IMR-90 (cell line): ENCODE measurements at regions not wholly inside any gene's neighbourhood (a gene's known extent, or its start where the extent isn't known, plus 50 kb on each side); places are given as distances from the start of the nearest gene placed in this dataset.

Experiments used
- ATAC-seq: fragments of 200-7000 bp; cut with Tn5 transposase; 2 replicates; pipeline ENCODE4 v1.9.1; 2020; ENCODE audit warnings: low read depth, mild to moderate bottlenecking, moderate library complexity
- BruUV-seq: library from RNA; stranded (reverse); fragments of 400-500 nt; replicated peaks from 2 replicates; lab custom pipeline; 2021; lab: Mats Ljungman, UMichigan
- CTCF ChIA-PET: fragments of 300-600 bp; formaldehyde crosslinking; extraction: SDS; loops from one replicate; lab custom pipeline; 2021; ENCODE audit warnings: antibody characterized with exemption; lab: Yijun Ruan, JAX
- POLR2A ChIA-PET: fragments of 300-600 bp; sonication (Branson Sonifier 250); formaldehyde crosslinking; loops from one replicate; lab custom pipeline; 2022; ENCODE audit warnings: antibody characterized with exemption; ENCODE audit not compliant: unreplicated experiment; lab: Charles Lee
- DNase-seq: peaks from one replicate; pipeline ENCODE4 v3.0.0; 2013
- H2AFZ ChIP-seq: replicated peaks from 2 replicates; pipeline ENCODE3; 2013; ENCODE audit warnings: low read length, mild to moderate bottlenecking; ENCODE audit not compliant: poor library complexity
- H2AK5ac ChIP-seq: 2 replicates; pipeline ENCODE4 v1.6.1; 2013; ENCODE audit warnings: low read depth, low read length, inconsistent platforms
- H2AK9ac ChIP-seq: replicated peaks from 2 replicates; pipeline ENCODE3; 2013; ENCODE audit warnings: mild to moderate bottlenecking, low read depth, low read length, moderate library complexity; ENCODE audit not compliant: poor library complexity
- H2BK120ac ChIP-seq: 2 replicates; pipeline ENCODE4 v1.6.1; 2013; ENCODE audit warnings: low read depth, low read length, inconsistent platforms
- H2BK15ac ChIP-seq: 3 replicates; pipeline ENCODE4 v1.6.1; 2013; ENCODE audit warnings: low read depth, low read length, inconsistent platforms
- H2BK20ac ChIP-seq: 2 replicates; pipeline ENCODE4 v1.6.1; 2013; ENCODE audit warnings: low read depth, mild to moderate bottlenecking, inconsistent platforms, low read length, moderate library complexity
- H2BK5ac ChIP-seq: 2 replicates; pipeline ENCODE4 v1.6.1; 2013; ENCODE audit warnings: mild to moderate bottlenecking, low read depth, low read length, inconsistent platforms; ENCODE audit not compliant: poor library complexity, severe bottlenecking
- H3K14ac ChIP-seq: replicated peaks from 2 replicates; pipeline ENCODE4 v1.6.1; 2013; ENCODE audit warnings: low read depth, low read length, inconsistent platforms
- H3K18ac ChIP-seq: 2 replicates; pipeline ENCODE4 v1.6.1; 2013; ENCODE audit warnings: low read depth, low read length, control low read depth
- H3K23ac ChIP-seq: 2 replicates; pipeline ENCODE4 v1.6.1; 2013; ENCODE audit warnings: low read depth, low read length, inconsistent platforms
- H3K27ac ChIP-seq: 2 replicates; pipeline ENCODE4 v1.5.1; 2013; ENCODE audit warnings: mild to moderate bottlenecking, control low read depth, low read length; ENCODE audit not compliant: insufficient read depth
- H3K27me3 ChIP-seq: 2 replicates; pipeline ENCODE4 v1.6.1; 2013; ENCODE audit warnings: low read length; ENCODE audit not compliant: control insufficient read depth, insufficient read depth
- H3K36me3 ChIP-seq: 2 replicates; pipeline ENCODE4 v1.6.1; 2013; ENCODE audit warnings: low read length, mixed read lengths; ENCODE audit not compliant: control insufficient read depth, insufficient read depth
- H3K4ac ChIP-seq: 2 replicates; pipeline ENCODE4 v1.6.1; 2013; ENCODE audit warnings: low read depth, low read length, inconsistent platforms
- H3K4me1 ChIP-seq: 2 replicates; pipeline ENCODE4 v1.6.1; 2013; ENCODE audit warnings: low read length, mixed read lengths; ENCODE audit not compliant: control insufficient read depth, insufficient read depth
- H3K4me2 ChIP-seq: 2 replicates; pipeline ENCODE4 v1.6.1; 2013; ENCODE audit warnings: low read depth, mild to moderate bottlenecking, control low read depth, low read length, moderate library complexity
- H3K4me3 ChIP-seq: 2 replicates; pipeline ENCODE4 v1.5.1; 2013; ENCODE audit warnings: low read depth, mild to moderate bottlenecking, control low read depth, low read length, moderate library complexity; ENCODE audit not compliant: insufficient read depth
- H3K56ac ChIP-seq: 2 replicates; pipeline ENCODE4 v1.6.1; 2013; ENCODE audit warnings: low read length, inconsistent platforms; ENCODE audit not compliant: insufficient read depth; ENCODE audit errors: extremely low read depth
- H3K79me1 ChIP-seq, 2 experiments: 2 replicates each; pipeline ENCODE4 v1.6.1; 2013; ENCODE audit warnings: low read length in 2 of 2, inconsistent platforms in 1 of 2, low read depth in 1 of 2
- H3K9ac ChIP-seq: 2 replicates; pipeline ENCODE4 v1.6.1; 2013; ENCODE audit warnings: low read depth, low read length, control low read depth
- H3K9me1 ChIP-seq: 2 replicates; pipeline ENCODE4 v1.6.1; 2013; ENCODE audit warnings: low read length, inconsistent platforms; ENCODE audit not compliant: insufficient read depth
- H3K9me3 ChIP-seq: 2 replicates; pipeline ENCODE4 v1.6.1; 2013; ENCODE audit warnings: low read length; ENCODE audit not compliant: control insufficient read depth, insufficient read depth
- H4K20me1 ChIP-seq: 2 replicates; pipeline ENCODE4 v1.6.1; 2013; ENCODE audit warnings: low read length, inconsistent platforms; ENCODE audit not compliant: insufficient read depth
- H4K5ac ChIP-seq: 2 replicates; pipeline ENCODE4 v1.6.1; 2013; ENCODE audit warnings: mild to moderate bottlenecking, low read depth, low read length, control low read depth
- H4K8ac ChIP-seq, 2 experiments: 2 replicates each; pipeline ENCODE4 v1.6.1; 2013; ENCODE audit warnings: low read depth in 2 of 2, low read length in 2 of 2, control low read depth in 1 of 2, inconsistent platforms in 1 of 2
- H4K91ac ChIP-seq: 2 replicates; pipeline ENCODE4 v1.6.1; 2013; ENCODE audit warnings: low read depth, low read length, inconsistent platforms; ENCODE audit not compliant: insufficient read depth
- FOS ChIP-seq: fragments of 150-350 bp; IDR thresholded peaks from 2 replicates; pipeline ENCODE4 v1.6.1; 2016; ENCODE audit warnings: low read depth, low read length
- POLR2A ChIP-seq: IDR thresholded peaks from 2 replicates; pipeline ENCODE4 v1.6.1; 2012; ENCODE audit warnings: mild to moderate bottlenecking, low read depth, low read length
- SMC3 ChIP-seq: fragments of 150-350 bp; IDR thresholded peaks from 2 replicates; pipeline ENCODE4 v1.6.1; 2016; ENCODE audit warnings: low read depth, mild to moderate bottlenecking, antibody characterized with exemption, low read length, moderate library complexity
- WGBS, 2 experiments: methylation state at CpG; one replicate each; pipeline versions ENCODE4 v1.1.5 to v1.1.7; 2013; ENCODE audit warnings: missing lambda C conversion rate in 2 of 2; ENCODE audit not compliant: insufficient read length in 1 of 2; ENCODE audit errors: extremely low coverage in 2 of 2; 5-methylcytosine and 5-hydroxymethylcytosine counted together
- dilution Hi-C: fragments of 300-500 bp; cut with HindIII; formaldehyde crosslinking; loops from one replicate; pipeline ENCODE4 v1.14.3; 2018; ENCODE audit warnings: low sequenced_read_pairs; ENCODE audit not compliant: unreplicated experiment
- in situ Hi-C: fragments of 300-500 bp; cut with MboI; formaldehyde crosslinking; loops from 3 replicates; pipeline ENCODE4 v1.14.3; 2019; ENCODE audit warnings: low sequenced_read_pairs, inconsistent platforms, mixed read lengths
- intact Hi-C: fragments of 100-400 bp; cut with micrococcal nuclease; formaldehyde crosslinking; loops from 2 replicates; pipeline ENCODE4 v1.10.0; 2022

GRCh38 chr3:81352867-81353266 is 408.6 kb downstream of the GBE1 start:
- no peak overlapping the region for H3K9ac ChIP-seq
- H3K23ac ChIP-seq, result no peak overlapping the region
- no peaks in the 10 kb centered on the region for H3K9me1 ChIP-seq
- H2AK9ac ChIP-seq, result no peak overlapping the region
- POLR2A ChIA-PET, result interaction anchor here (0.6 kb wide), 1 partner anchor 11 kb away, joined by 3 read pairs; no protein-coding TSS in a partner anchor
- 60% methylated on average over 1 of the region's 3 CpGs; no CpG with 5 or more reads in 1 of the 2 experiments for WGBS, 2 experiments
- CTCF ChIA-PET, result no interaction called here
- H2BK15ac ChIP-seq, result no peak overlapping the region
- no peak overlapping the region for H2AFZ ChIP-seq
- H3K4me3 ChIP-seq, result no peak overlapping the region
- no peak overlapping the region for H4K91ac ChIP-seq
- dilution Hi-C loops (no loop called here), intact Hi-C loops (no loop called here), in situ Hi-C loops (no loop called here)
- H2BK20ac ChIP-seq, result no peak overlapping the region
- H3K36me3 ChIP-seq, result no peaks in the 10 kb centered on the region
- no peak overlapping the region for H3K56ac ChIP-seq
- no peak overlapping the region for H4K8ac ChIP-seq
- no peaks in the 10 kb centered on the region for H3K79me1 ChIP-seq
- ATAC-seq (no peak), DNase-seq (peak; percentile 8)
- H3K4ac ChIP-seq, result no peak overlapping the region
- no peak overlapping the region for H3K27ac ChIP-seq
- H2AK5ac ChIP-seq, result no peak overlapping the region
- no peaks in the 10 kb centered on the region for H3K4me1 ChIP-seq
- no peak overlapping the region for H3K18ac ChIP-seq
- no peak overlapping the region for H3K14ac ChIP-seq
- no TSS peak for BruUV-seq
- no peak overlapping the region for H3K4me2 ChIP-seq
- no peaks in the 10 kb centered on the region for H3K9me3 ChIP-seq
- TF ChIP-seq SMC3 (no peak), POLR2A (no peak), FOS (no peak)
- H4K20me1 ChIP-seq, result no peaks in the 10 kb centered on the region
- no peak overlapping the region for H2BK5ac ChIP-seq
- no peak overlapping the region for H4K5ac ChIP-seq
- H2BK120ac ChIP-seq, result no peak overlapping the region
- no peaks in the 10 kb centered on the region for H3K27me3 ChIP-seq
